ENCODE measurements at regions not wholly inside any gene's neighbourhood (a gene's known extent, or its start where the extent isn't known, plus 50 kb on each side); places are given as distances from the start of the nearest gene placed in this dataset.

DNA sequence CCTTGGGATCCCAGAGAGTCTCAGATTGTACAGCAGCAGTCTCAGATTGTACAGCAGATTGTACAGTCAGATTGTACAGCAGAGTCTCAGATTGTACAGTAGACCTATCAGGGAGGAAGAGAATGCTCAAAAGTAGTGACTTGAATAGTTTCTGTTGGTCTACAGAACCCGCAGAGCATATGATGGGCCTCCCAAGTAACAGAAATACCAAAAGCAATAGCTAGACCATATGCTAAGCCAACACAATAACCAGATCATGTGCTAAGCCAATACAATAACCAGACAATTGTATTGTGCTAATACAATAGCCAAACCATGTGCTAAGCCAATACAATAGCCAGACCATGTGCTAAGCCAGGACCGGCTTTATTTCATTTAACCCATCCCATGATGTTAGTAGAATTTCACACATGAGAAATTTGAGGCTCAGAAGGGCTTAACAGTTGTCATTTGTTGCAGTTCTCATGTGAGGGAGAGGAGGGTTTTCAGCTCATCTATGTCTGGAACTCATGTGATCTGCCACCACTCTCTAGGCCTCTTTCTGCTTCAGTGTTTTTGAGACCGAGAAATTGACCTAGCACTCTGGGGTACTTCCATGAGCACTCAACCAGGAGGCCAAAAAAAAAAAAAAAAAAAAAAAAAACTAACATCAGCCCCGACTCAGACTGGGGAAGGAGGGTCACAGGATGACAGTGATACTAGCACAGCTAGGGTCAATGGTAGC, 144.0 kb downstream of the SOX9 start:
- WGBS (ENCODE audit: missing lambda C conversion rate), result 51% methylated on average over 4 of the region's 4 CpGs
- Histone ChIP-seq H3K4me2 (no peak overlapping the region), H3K9me3 (peaks cover 7% of the 10 kb centered on the region; the same call in 1 of the 3 replicates), H3K27ac (no peak overlapping the region), H3K4me1 (no peaks in the 10 kb centered on the region), H3K4me3 (no peak overlapping the region)
- POLR2A ChIA-PET, result no interaction called here
- ATAC-seq (no peak), FAIRE-seq (no peak), DNase-seq (ENCODE audit: low read depth in 1 of 2, low spot score in 1 of 2) (no peak)
- CTCF ChIA-PET, result interaction anchor here (0.7 to 1.4 kb wide), 2 partner anchors 11 to 460 kb away, joined by 3 read pairs; no protein-coding TSS in a partner anchor
- no peak for TF ChIP-seq SREBF2 (IDR thresholded peaks at IDR 0.05)
- TF ChIP-seq HDAC2 (IDR thresholded peaks at IDR 0.05), result no peak
- TF ChIP-seq, protein P1, sequence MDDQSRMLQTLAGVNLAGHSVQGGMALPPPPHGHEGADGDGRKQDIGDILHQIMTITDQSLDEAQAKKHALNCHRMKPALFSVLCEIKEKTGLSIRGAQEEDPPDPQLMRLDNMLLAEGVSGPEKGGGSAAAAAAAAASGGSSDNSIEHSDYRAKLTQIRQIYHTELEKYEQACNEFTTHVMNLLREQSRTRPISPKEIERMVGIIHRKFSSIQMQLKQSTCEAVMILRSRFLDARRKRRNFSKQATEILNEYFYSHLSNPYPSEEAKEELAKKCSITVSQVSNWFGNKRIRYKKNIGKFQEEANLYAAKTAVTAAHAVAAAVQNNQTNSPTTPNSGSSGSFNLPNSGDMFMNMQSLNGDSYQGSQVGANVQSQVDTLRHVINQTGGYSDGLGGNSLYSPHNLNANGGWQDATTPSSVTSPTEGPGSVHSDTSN (IDR thresholded peaks at IDR 0.05), result no peak
- TF ChIP-seq ZC3H11A (IDR thresholded peaks at IDR 0.05), result no peak
- TF ChIP-seq ZFP36 (IDR thresholded peaks at IDR 0.05; ENCODE audit: borderline replicate concordance, partially characterized antibody), result no peak
- TF ChIP-seq GATA3 (IDR thresholded peaks at IDR 0.05; ENCODE audit: borderline replicate concordance), result no peak
- no peak for TF ChIP-seq HOXB5 (CRISPR knock-in tag; IDR thresholded peaks at IDR 0.05)
- no peak for TF ChIP-seq HOXA7 (CRISPR knock-in tag; IDR thresholded peaks at IDR 0.05)
- TF ChIP-seq, protein P2, sequence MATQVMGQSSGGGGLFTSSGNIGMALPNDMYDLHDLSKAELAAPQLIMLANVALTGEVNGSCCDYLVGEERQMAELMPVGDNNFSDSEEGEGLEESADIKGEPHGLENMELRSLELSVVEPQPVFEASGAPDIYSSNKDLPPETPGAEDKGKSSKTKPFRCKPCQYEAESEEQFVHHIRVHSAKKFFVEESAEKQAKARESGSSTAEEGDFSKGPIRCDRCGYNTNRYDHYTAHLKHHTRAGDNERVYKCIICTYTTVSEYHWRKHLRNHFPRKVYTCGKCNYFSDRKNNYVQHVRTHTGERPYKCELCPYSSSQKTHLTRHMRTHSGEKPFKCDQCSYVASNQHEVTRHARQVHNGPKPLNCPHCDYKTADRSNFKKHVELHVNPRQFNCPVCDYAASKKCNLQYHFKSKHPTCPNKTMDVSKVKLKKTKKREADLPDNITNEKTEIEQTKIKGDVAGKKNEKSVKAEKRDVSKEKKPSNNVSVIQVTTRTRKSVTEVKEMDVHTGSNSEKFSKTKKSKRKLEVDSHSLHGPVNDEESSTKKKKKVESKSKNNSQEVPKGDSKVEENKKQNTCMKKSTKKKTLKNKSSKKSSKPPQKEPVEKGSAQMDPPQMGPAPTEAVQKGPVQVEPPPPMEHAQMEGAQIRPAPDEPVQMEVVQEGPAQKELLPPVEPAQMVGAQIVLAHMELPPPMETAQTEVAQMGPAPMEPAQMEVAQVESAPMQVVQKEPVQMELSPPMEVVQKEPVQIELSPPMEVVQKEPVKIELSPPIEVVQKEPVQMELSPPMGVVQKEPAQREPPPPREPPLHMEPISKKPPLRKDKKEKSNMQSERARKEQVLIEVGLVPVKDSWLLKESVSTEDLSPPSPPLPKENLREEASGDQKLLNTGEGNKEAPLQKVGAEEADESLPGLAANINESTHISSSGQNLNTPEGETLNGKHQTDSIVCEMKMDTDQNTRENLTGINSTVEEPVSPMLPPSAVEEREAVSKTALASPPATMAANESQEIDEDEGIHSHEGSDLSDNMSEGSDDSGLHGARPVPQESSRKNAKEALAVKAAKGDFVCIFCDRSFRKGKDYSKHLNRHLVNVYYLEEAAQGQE (IDR thresholded peaks at IDR 0.05), result no peak
- no peak for TF ChIP-seq RCOR1 (IDR thresholded peaks at IDR 0.05; ENCODE audit: low read depth, low read length)
- no peak for TF ChIP-seq ATOH8 (CRISPR knock-in tag; IDR thresholded peaks at IDR 0.05; ENCODE audit: low read depth)
- TF ChIP-seq, protein P3, sequence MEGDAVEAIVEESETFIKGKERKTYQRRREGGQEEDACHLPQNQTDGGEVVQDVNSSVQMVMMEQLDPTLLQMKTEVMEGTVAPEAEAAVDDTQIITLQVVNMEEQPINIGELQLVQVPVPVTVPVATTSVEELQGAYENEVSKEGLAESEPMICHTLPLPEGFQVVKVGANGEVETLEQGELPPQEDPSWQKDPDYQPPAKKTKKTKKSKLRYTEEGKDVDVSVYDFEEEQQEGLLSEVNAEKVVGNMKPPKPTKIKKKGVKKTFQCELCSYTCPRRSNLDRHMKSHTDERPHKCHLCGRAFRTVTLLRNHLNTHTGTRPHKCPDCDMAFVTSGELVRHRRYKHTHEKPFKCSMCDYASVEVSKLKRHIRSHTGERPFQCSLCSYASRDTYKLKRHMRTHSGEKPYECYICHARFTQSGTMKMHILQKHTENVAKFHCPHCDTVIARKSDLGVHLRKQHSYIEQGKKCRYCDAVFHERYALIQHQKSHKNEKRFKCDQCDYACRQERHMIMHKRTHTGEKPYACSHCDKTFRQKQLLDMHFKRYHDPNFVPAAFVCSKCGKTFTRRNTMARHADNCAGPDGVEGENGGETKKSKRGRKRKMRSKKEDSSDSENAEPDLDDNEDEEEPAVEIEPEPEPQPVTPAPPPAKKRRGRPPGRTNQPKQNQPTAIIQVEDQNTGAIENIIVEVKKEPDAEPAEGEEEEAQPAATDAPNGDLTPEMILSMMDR (IDR thresholded peaks at IDR 0.05), result no peak

GRCh38 chr17:72266112-72266775, 145.4 kb downstream of the SOX9 start:
- Histone ChIP-seq H3K4me1 (peaks cover 6% of the 10 kb centered on the region; the same call in 2 of the 3 replicates), H3K9me3 (peaks cover 5% of the 10 kb centered on the region; the same call in 1 of the 3 replicates), H3K4me3 (no peak overlapping the region), H3K4me2 (no peak overlapping the region), H3K27ac (no peak overlapping the region)
- ATAC-seq (no peak), FAIRE-seq (no peak), DNase-seq (ENCODE audit: low read depth in 1 of 2, low spot score in 1 of 2) (no peak)
- TF ChIP-seq KDM1A (IDR thresholded peaks at IDR 0.05; ENCODE audit: low read depth) (no peak), HOXB13 (CRISPR knock-in tag; IDR thresholded peaks at IDR 0.05; ENCODE audit: low read depth) (no peak), MYC (IDR thresholded peaks at IDR 0.05; ENCODE audit: borderline replicate concordance, low read length) (no peak), RARB (CRISPR knock-in tag; IDR thresholded peaks at IDR 0.05) (no peak), CEBPB (IDR thresholded peaks at IDR 0.05) (no peak), HOXA7 (CRISPR knock-in tag; IDR thresholded peaks at IDR 0.05) (no peak), ZFP36 (IDR thresholded peaks at IDR 0.05; ENCODE audit: borderline replicate concordance, partially characterized antibody) (no peak), BHLHE40 (IDR thresholded peaks at IDR 0.05; ENCODE audit: low read depth, low read length) (no peak), ELK1 (IDR thresholded peaks at IDR 0.05; ENCODE audit: low read depth, low read length) (no peak), CHD2 (IDR thresholded peaks at IDR 0.05; ENCODE audit: low read length, partially characterized antibody) (no peak), HOXB5 (CRISPR knock-in tag; IDR thresholded peaks at IDR 0.05) (no peak), JUN (IDR thresholded peaks at IDR 0.05) (no peak), NPAS2 (CRISPR knock-in tag; IDR thresholded peaks at IDR 0.05; ENCODE audit: borderline replicate concordance) (no peak), RAD21 (conservative IDR thresholded peaks at IDR 0.05 in 1 of 2, IDR thresholded peaks at IDR 0.05 in 1 of 2) (no peak)
- CTCF ChIA-PET, result interaction anchor here (1.1 to 1.2 kb wide), 2 partner anchors 12 to 62 kb away, joined by 3 read pairs; no protein-coding TSS in a partner anchor
- WGBS (ENCODE audit: missing lambda C conversion rate), result 67% methylated on average over 13 of the region's 13 CpGs
- POLR2A ChIA-PET, result no interaction called here
